HepG2 (cell line): ENCODE measurements at regions not wholly inside any gene's neighbourhood (a gene's known extent, or its start where the extent isn't known, plus 50 kb on each side); places are given as distances from the start of the nearest gene placed in this dataset.

Experiments used
- ATAC-seq: fragments of 200-7000 bp; cut with Tn5 transposase; 3 replicates; pipeline ENCODE4 v1.9.1; 2020; ENCODE audit warnings: mild to moderate bottlenecking, moderate library complexity
- BruUV-seq: library from RNA; stranded (reverse); fragments of 400-500 nt; replicated peaks from 2 replicates; lab custom pipeline; 2021; lab: Mats Ljungman, UMichigan
- CTCF ChIA-PET: fragments of 300-600 bp; formaldehyde crosslinking; extraction: SDS; loops from one replicate; lab custom pipeline; 2021; ENCODE audit warnings: low total read pairs, inconsistent platforms, low intra/inter-chr PET ratio; lab: Yijun Ruan, JAX
- POLR2A ChIA-PET: fragments of 350-600 bp; sonication (Branson Sonifier 250); formaldehyde crosslinking; loops from one replicate; lab custom pipeline; 2020; ENCODE audit warnings: antibody characterized with exemption, inconsistent platforms; lab: Yijun Ruan, JAX
- DNase-seq: peaks from one replicate; pipeline ENCODE4 v3.0.0-alpha.2; 2015; ENCODE audit warnings: low spot score
- FAIRE-seq: peaks from 3 replicates; lab custom pipeline; 2011; peaks lifted over from hg19 to GRCh38; lab: Jason Lieb, UNC
- H2AFZ ChIP-seq: one replicate; pipeline ENCODE4 v1.6.1; 2011; ENCODE audit warnings: low read length, inconsistent platforms
- H3K27ac ChIP-seq: fragments of 300-600 bp; 3 replicates; pipeline ENCODE4 v1.8.0; 2011; ENCODE audit warnings: mixed run types, mild to moderate bottlenecking, mixed read lengths, low read length, inconsistent platforms; ENCODE audit not compliant: insufficient read depth; ENCODE audit errors: extremely low read length
- H3K27me3 ChIP-seq, 2 experiments: fragments of 200-600 bp in 1 of 2; 2 replicates in 1 of 2; 3 replicates in 1 of 2; pipeline versions ENCODE4 v1.6.0 to v1.8.0; 2011; ENCODE audit warnings: low read length in 2 of 2, mild to moderate bottlenecking in 2 of 2, moderate library complexity in 2 of 2, inconsistent platforms in 1 of 2; ENCODE audit not compliant: insufficient read depth in 2 of 2, control insufficient read depth in 1 of 2
- H3K36me3 ChIP-seq, 2 experiments: fragments of 200-600 bp in 1 of 2; replicated peaks in 1 of 2; 2 replicates in 1 of 2; 3 replicates in 1 of 2; pipeline versions ENCODE4 v1.5.1 to v1.8.0; 2011; ENCODE audit warnings: low read length in 2 of 2, inconsistent platforms in 1 of 2; ENCODE audit not compliant: insufficient read depth in 2 of 2, control insufficient read depth in 1 of 2
- H3K4me1 ChIP-seq: 2 replicates; pipeline ENCODE4 v1.5.1; 2012; ENCODE audit warnings: low read length, inconsistent platforms; ENCODE audit not compliant: insufficient read depth
- H3K4me2 ChIP-seq: 2 replicates; pipeline ENCODE4 v1.6.0; 2011; ENCODE audit warnings: low read depth, low read length, inconsistent platforms
- H3K4me3 ChIP-seq, 3 experiments: fragments of 200-600 bp in 1 of 3; sonication (generic), shearing (Covaris generic) in 1 of 3; replicated peaks in 1 of 3; 2 replicates each; pipeline ENCODE4 v1.5.1; 2011 to 2016; ENCODE audit warnings: low read length in 3 of 3, inconsistent platforms in 2 of 3, low read depth in 2 of 3, mild to moderate bottlenecking in 2 of 3, control low read depth in 1 of 3, mixed read lengths in 1 of 3; ENCODE audit not compliant: insufficient read depth in 1 of 3
- H3K79me2 ChIP-seq: one replicate; pipeline ENCODE4 v1.6.1; 2011; ENCODE audit warnings: low read length, inconsistent platforms; ENCODE audit not compliant: insufficient read depth
- H3K9ac ChIP-seq: 2 replicates; pipeline ENCODE4 v1.6.0; 2011; ENCODE audit warnings: mild to moderate bottlenecking, low read depth, low read length, inconsistent platforms; ENCODE audit not compliant: insufficient read depth
- H3K9me3 ChIP-seq: 2 replicates; pipeline ENCODE4 v1.5.1; 2012; ENCODE audit warnings: mild to moderate bottlenecking, low read length
- H4K20me1 ChIP-seq: 2 replicates; pipeline ENCODE4 v1.6.0; 2011; ENCODE audit warnings: inconsistent platforms, mild to moderate bottlenecking, low read length, moderate library complexity; ENCODE audit not compliant: insufficient read depth
- ARHGAP35 ChIP-seq: sonication (generic); formaldehyde crosslinking; IDR thresholded peaks from 2 replicates; pipeline ENCODE4 v1.9.0; 2022; ENCODE audit warnings: mild to moderate bottlenecking, inconsistent platforms, moderate library complexity, missing genetic modification reagents, borderline replicate concordance
- HMG20B ChIP-seq: conservative IDR thresholded peaks from 2 replicates; pipeline ENCODE4 v1.6.1; 2016; ENCODE audit warnings: missing genetic modification reagents, missing compliant biosample characterization
- KLF11 ChIP-seq: IDR thresholded peaks from 2 replicates; pipeline ENCODE4 v1.6.1; 2016; ENCODE audit warnings: missing compliant biosample characterization
- KLF15 ChIP-seq: sonication (generic); formaldehyde crosslinking; IDR thresholded peaks from 2 replicates; pipeline ENCODE4 v1.8.1; 2023; ENCODE audit warnings: borderline replicate concordance, mild to moderate bottlenecking, inconsistent platforms, missing genetic modification reagents, mixed read lengths
- MAFK ChIP-seq, 2 experiments: IDR thresholded peaks in 1 of 2; conservative IDR thresholded peaks in 1 of 2; 2 replicates each; pipeline ENCODE4 v1.6.1; 2011; ENCODE audit warnings: improper control_type of control experiment in 2 of 2, low read length in 2 of 2
- NR2F2 ChIP-seq: IDR thresholded peaks from 2 replicates; pipeline ENCODE4 v1.6.1; 2012; ENCODE audit warnings: low read depth, inconsistent platforms, borderline replicate concordance
- POLR2G ChIP-seq: fragments of 200-400 bp; formaldehyde crosslinking; IDR thresholded peaks from 2 replicates; pipeline ENCODE4 v1.6.1; 2018; ENCODE audit warnings: mild to moderate bottlenecking, low read depth, low read length, moderate library complexity
- TMF1 ChIP-seq: sonication (generic); formaldehyde crosslinking; IDR thresholded peaks from 2 replicates; pipeline ENCODE4 v1.8.1; 2022; ENCODE audit warnings: low read depth, missing genetic modification reagents
- ZNF468 ChIP-seq: sonication (generic); formaldehyde crosslinking; IDR thresholded peaks from 2 replicates; pipeline ENCODE4 v1.8.0; 2022; ENCODE audit warnings: mild to moderate bottlenecking, moderate library complexity, missing genetic modification reagents
- ZNF496 ChIP-seq: sonication (generic); formaldehyde crosslinking; IDR thresholded peaks from 2 replicates; pipeline ENCODE4 v1.8.1; 2023; ENCODE audit warnings: mild to moderate bottlenecking, moderate library complexity, missing genetic modification reagents; ENCODE audit not compliant: insufficient replicate concordance
- ZNF740 ChIP-seq: sonication (generic); formaldehyde crosslinking; IDR thresholded peaks from 2 replicates; pipeline ENCODE4 v1.4.0; 2020; ENCODE audit warnings: missing genetic modification reagents
- WGBS: methylation state at CpG from one replicate; pipeline ENCODE4 v1.1.6; 2017; ENCODE audit warnings: low lambda C conversion rate; 5-methylcytosine and 5-hydroxymethylcytosine counted together
- in situ Hi-C: cut with HindIII; loops from 2 replicates; pipeline ENCODE4 v1.10.0; 2017; ENCODE audit warnings: low pct_unique_long_range_greater_than_20kb; ENCODE audit not compliant: extremely low pct_ligation_motif_present
- intact Hi-C: fragments of 100-400 bp; cut with micrococcal nuclease; formaldehyde crosslinking; loops from one replicate; pipeline ENCODE4 v1.10.0; 2022; ENCODE audit not compliant: unreplicated experiment

- no peak for FAIRE-seq
- POLR2A ChIA-PET = no interaction called here
Observed at GRCh38 chr4:99763635-99764101, 53.0 kb upstream of the DAPP1 start.

GRCh38 chr4:99762728-99763127 is 53.9 kb upstream of the DAPP1 start:
- ChIA-PET CTCF (no interaction called here), POLR2A (no interaction called here)
- Histone ChIP-seq H3K9me3 (no peaks in the 10 kb centered on the region), H2AFZ (no peak overlapping the region), H3K27me3 (no peaks in the 10 kb centered on the region; a peak in 1 of 5 replicates), H4K20me1 (no peaks in the 10 kb centered on the region), H3K4me3 (no peak overlapping the region), H3K4me2 (no peak overlapping the region), H3K4me1 (no peaks in the 10 kb centered on the region), H3K9ac (no peak overlapping the region), H3K27ac (no peak overlapping the region), H3K36me3 (no peaks in the 10 kb centered on the region), H3K79me2 (no peaks in the 10 kb centered on the region)
- TF ChIP-seq KLF15 (no peak), ZNF740 (CRISPR knock-in tag) (no peak), TMF1 (CRISPR knock-in tag) (no peak), MAFK (conservative IDR thresholded peaks at IDR 0.05 in 1 of 2, IDR thresholded peaks at IDR 0.05 in 1 of 2; ENCODE audit: low read length in 2 of 2) (no peak), HMG20B (CRISPR knock-in tag) (no peak), NR2F2 (no peak), POLR2G (no peak), ZNF496 (CRISPR knock-in tag) (no peak), KLF11 (CRISPR knock-in tag) (no peak)
- BruUV-seq = no TSS peak
- no peak for ATAC-seq
- DNase-seq = no peak
- in situ Hi-C loops = no loop called here
- intact Hi-C loops = no loop called here
- FAIRE-seq = no peak
- WGBS = 13% methylated on average over 3 of the region's 3 CpGs

More at GRCh38 chr4:99763635-99764101, 53.0 kb upstream of the DAPP1 start:
- no peak for DNase-seq
- H3K27ac ChIP-seq = no peak overlapping the region
- BruUV-seq = no TSS peak
- no peak overlapping the region for H3K4me3 ChIP-seq
- in situ Hi-C loops (no loop called here), intact Hi-C loops (no loop called here)
- H3K4me1 ChIP-seq = no peaks in the 10 kb centered on the region
- CTCF ChIA-PET = no interaction called here
- TF ChIP-seq ZNF468 (no peak), ARHGAP35 (CRISPR knock-in tag) (no peak)
- no peaks in the 10 kb centered on the region; a peak in 1 of 5 replicates for H3K27me3 ChIP-seq
- H3K9me3 ChIP-seq = no peaks in the 10 kb centered on the region
- 7% methylated on average over 3 of the region's 3 CpGs for WGBS
- H4K20me1 ChIP-seq = no peaks in the 10 kb centered on the region
- no peak overlapping the region for H3K4me2 ChIP-seq
- H2AFZ ChIP-seq = no peak overlapping the region
- no peak for ATAC-seq
- no peaks in the 10 kb centered on the region for H3K36me3 ChIP-seq
- H3K9ac ChIP-seq = no peak overlapping the region
- no peaks in the 10 kb centered on the region for H3K79me2 ChIP-seq
